HG02938 (cell line): ENCODE measurements at regions not wholly inside any gene's neighbourhood (a gene's known extent, or its start where the extent isn't known, plus 50 kb on each side); places are given as distances from the start of the nearest gene placed in this dataset.

Source experiments
- ATAC-seq: cut with Tn5 transposase; IDR thresholded peaks from one replicate; pipeline ENCODE4 v1.9.1; 2021; ENCODE audit warnings: mild to moderate bottlenecking, moderate library complexity; ENCODE audit not compliant: unreplicated experiment

GRCh38 chr5:56358703-56359681 lies 125.9 kb upstream of the ANKRD55 start:
- no peak for ATAC-seq

- ATAC-seq: no peak
These were observed 124.9 kb upstream of the ANKRD55 start for GRCh38 chr5:56358046-56358445.

GRCh38 chr5:56357426-56357825 lies 124.3 kb upstream of the ANKRD55 start:
- no peak for ATAC-seq

- no peak for ATAC-seq
These were observed 123.7 kb upstream of the ANKRD55 start for GRCh38 chr5:56356836-56357160.

- ATAC-seq: no peak
These were observed 123.1 kb upstream of the ANKRD55 start for GRCh38 chr5:56356121-56356835.

- no peak for ATAC-seq
These were observed 121.7 kb upstream of the ANKRD55 start for GRCh38 chr5:56354836-56355235.

- ATAC-seq: no peak
These were observed 119.9 kb upstream of the ANKRD55 start for GRCh38 chr5:56352808-56353590.

- no peak for ATAC-seq
These were observed 117.6 kb upstream of the ANKRD55 start for GRCh38 chr5:56350597-56351170.

- ATAC-seq: no peak
These were observed 117.0 kb upstream of the ANKRD55 start for GRCh38 chr5:56350011-56350596.

GRCh38 chr5:56349461-56349860 lies 116.3 kb upstream of the ANKRD55 start:
- ATAC-seq: no peak

GRCh38 chr5:56346741-56347535 lies 113.8 kb upstream of the ANKRD55 start:
- ATAC-seq: no peak

GRCh38 chr5:56346044-56346710 lies 113.0 kb upstream of the ANKRD55 start:
- ATAC-seq: no peak

GRCh38 chr5:56345352-56345751 lies 112.2 kb upstream of the ANKRD55 start:
- ATAC-seq: no peak

GRCh38 chr5:56344594-56344993 lies 111.5 kb upstream of the ANKRD55 start:
- no peak for ATAC-seq

- no peak for ATAC-seq
These were observed 110.9 kb upstream of the ANKRD55 start for GRCh38 chr5:56343988-56344387.

GRCh38 chr5:56342616-56343015 lies 109.5 kb upstream of the ANKRD55 start:
- ATAC-seq: no peak

- ATAC-seq: no peak
These were observed 107.3 kb upstream of the ANKRD55 start for GRCh38 chr5:56340196-56340980.

GRCh38 chr5:56339732-56340131 lies 106.6 kb upstream of the ANKRD55 start:
- no peak for ATAC-seq
